Breast epithelium (tissue), 4 donors: ENCODE measurements at regions not wholly inside any gene's neighbourhood (a gene's known extent, or its start where the extent isn't known, plus 50 kb on each side); places are given as distances from the start of the nearest gene placed in this dataset.
"Not testable (repeated sequence)": the region's sequence is repeated elsewhere in the genome, so short reads cannot be mapped to it uniquely, and the experiment has no call there.

Experiments
- DNase-seq, 2 donors: peaks; one replicate each; pipeline ENCODE4 v3.0.0-alpha.2; 2019; ENCODE audit warnings: low spot score in 2 of 2
- H3K27ac ChIP-seq, 2 donors: fragments of 200-600 bp; sonication (generic) in 1 of 2; one replicate each; pipeline ENCODE4 v1.5.1; 2016 to 2019; ENCODE audit warnings: mild to moderate bottlenecking in 1 of 2
- H3K27me3 ChIP-seq, 2 donors: fragments of 200-600 bp; sonication (generic) in 1 of 2; one replicate each; pipeline versions ENCODE4 v1.5.1 to v1.6.0; 2017 to 2019; ENCODE audit warnings: control low read depth in 1 of 2, mild to moderate bottlenecking in 1 of 2
- H3K36me3 ChIP-seq: fragments of 200-600 bp; one replicate; pipeline ENCODE4 v1.5.1; 2019
- H3K4me1 ChIP-seq, 2 donors: fragments of 200-600 bp; sonication (generic); one replicate each; pipeline ENCODE4 v1.5.1; 2016 to 2019; ENCODE audit warnings: control low read depth in 1 of 2
- H3K4me3 ChIP-seq, 3 donors: fragments of 200-600 bp; sonication (generic); 1 replicate in 2 of 3; 2 replicates in 1 of 3; pipeline ENCODE4 v1.5.1; 2016 to 2019; ENCODE audit warnings: mild to moderate bottlenecking in 3 of 3, moderate library complexity in 2 of 3
- H3K9me3 ChIP-seq, 2 donors: fragments of 200-600 bp; sonication (generic) in 1 of 2; one replicate each; pipeline ENCODE4 v1.5.1; 2016 to 2019; ENCODE audit warnings: control low read depth in 1 of 2
- CTCF ChIP-seq, 3 donors: fragments of 450-650 bp; IDR thresholded peaks; one replicate each; pipeline ENCODE4 v1.5.1; 2016 to 2017; ENCODE audit warnings: antibody characterized with exemption in 3 of 3, mild to moderate bottlenecking in 3 of 3, moderate library complexity in 3 of 3
- POLR2A ChIP-seq: fragments of 450-650 bp; IDR thresholded peaks from one replicate; pipeline ENCODE4 v1.6.1; 2016; ENCODE audit warnings: antibody characterized with exemption, mild to moderate bottlenecking, moderate library complexity
- POLR2AphosphoS5 ChIP-seq, 3 donors: sonication (generic); formaldehyde crosslinking; IDR thresholded peaks; one replicate each; pipeline ENCODE4 v1.6.1; 2017; ENCODE audit warnings: antibody characterized with exemption in 3 of 3
- intact Hi-C: fragments of 100-400 bp; cut with DNase I; formaldehyde crosslinking; loops from one replicate; pipeline ENCODE4 v1.15.1; 2023; ENCODE audit warnings: low total_unique reads

- H3K4me3 ChIP-seq: no peak overlapping the region
- intact Hi-C loops: no loop called here
- no peak for DNase-seq
- H3K36me3 ChIP-seq: no peaks in the 10 kb centered on the region
- H3K4me1 ChIP-seq: no peaks in the 10 kb centered on the region
- no peaks in the 10 kb centered on the region for H3K27me3 ChIP-seq
- H3K27ac ChIP-seq: no peak overlapping the region
- TF ChIP-seq POLR2A (no peak), POLR2AphosphoS5 (IDR thresholded peaks at IDR 0.05) (no peak), CTCF (IDR thresholded peaks at IDR 0.05) (no peak)
- no peaks in the 10 kb centered on the region for H3K9me3 ChIP-seq
These were observed 900.1 kb upstream of the CITED2 start for GRCh38 chr6:140274548-140274947.

GRCh38 chr6:140271759-140272377, 897.4 kb upstream of the CITED2 start:
- no peak overlapping the region for H3K27ac ChIP-seq
- no peak overlapping the region for H3K4me3 ChIP-seq
- H3K27me3 ChIP-seq: no peaks in the 10 kb centered on the region
- no peak for DNase-seq
- no peaks in the 10 kb centered on the region for H3K4me1 ChIP-seq
- H3K9me3 ChIP-seq: no peaks in the 10 kb centered on the region
- H3K36me3 ChIP-seq: no peaks in the 10 kb centered on the region
- intact Hi-C loops: no loop called here
- TF ChIP-seq POLR2AphosphoS5 (IDR thresholded peaks at IDR 0.05): no peak
- no peak for TF ChIP-seq CTCF (IDR thresholded peaks at IDR 0.05)
- TF ChIP-seq POLR2A: no peak

- H3K4me3 ChIP-seq: no peak overlapping the region
- no peaks in the 10 kb centered on the region for H3K9me3 ChIP-seq
- intact Hi-C loops: no loop called here
- H3K27ac ChIP-seq: peak overlapping the region; percentile 65 to 75
- DNase-seq: no peak
- TF ChIP-seq POLR2AphosphoS5 (IDR thresholded peaks at IDR 0.05) (no peak), POLR2A (no peak), CTCF (IDR thresholded peaks at IDR 0.05) (no peak)
- no peaks in the 10 kb centered on the region for H3K27me3 ChIP-seq
- H3K36me3 ChIP-seq: no peaks in the 10 kb centered on the region
- H3K4me1 ChIP-seq: no peaks in the 10 kb centered on the region
These were observed 895.2 kb upstream of the CITED2 start for GRCh38 chr6:140269591-140270165.

GRCh38 chr6:140264431-140264830, 890.0 kb upstream of the CITED2 start:
- H3K27ac ChIP-seq: no peak overlapping the region
- intact Hi-C loops: no loop called here
- H3K27me3 ChIP-seq: no peaks in the 10 kb centered on the region
- no peaks in the 10 kb centered on the region for H3K36me3 ChIP-seq
- no peak overlapping the region for H3K4me3 ChIP-seq
- H3K9me3 ChIP-seq: no peaks in the 10 kb centered on the region
- H3K4me1 ChIP-seq: no peaks in the 10 kb centered on the region
- DNase-seq: no peak
- no peak for TF ChIP-seq POLR2AphosphoS5 (IDR thresholded peaks at IDR 0.05)
- TF ChIP-seq CTCF (IDR thresholded peaks at IDR 0.05): no peak
- TF ChIP-seq POLR2A: no peak

GRCh38 chr6:140258302-140258701, 883.9 kb upstream of the CITED2 start:
- H3K36me3 ChIP-seq, H3K27ac ChIP-seq, H3K4me1 ChIP-seq, DNase-seq, intact Hi-C loops, H3K27me3 ChIP-seq, H3K9me3 ChIP-seq, H3K4me3 ChIP-seq: not testable (repeated sequence)
